ENCODE measurements at regions not wholly inside any gene's neighbourhood (a gene's known extent, or its start where the extent isn't known, plus 50 kb on each side); places are given as distances from the start of the nearest gene placed in this dataset.

GRCh38 chr14:71588576-71589215 lies 343.5 kb upstream of the RGS6 start:
- no peaks in the 10 kb centered on the region for H3K9me3 ChIP-seq (ENCODE audit: control insufficient read depth, low read length, poor library complexity, severe bottlenecking)
- no peak overlapping the region for H3K4me3 Mint-ChIP-seq
- H3K4me1 Mint-ChIP-seq: peaks cover 15% of the 10 kb centered on the region
- H3K27me3 Mint-ChIP-seq: no peaks in the 10 kb centered on the region
- peaks cover 4% of the 10 kb centered on the region for H3K36me3 Mint-ChIP-seq (ENCODE audit: low read depth)
- ATAC-seq (no peak), DNase-seq (no peak)
- no peak overlapping the region for H3K27ac Mint-ChIP-seq

GRCh38 chr14:71589609-71590008 lies 342.6 kb upstream of the RGS6 start:
- DNase-seq (no peak), ATAC-seq (no peak)
- Mint-ChIP-seq H3K4me1 (peaks cover 12% of the 10 kb centered on the region), H3K27me3 (no peaks in the 10 kb centered on the region), H3K27ac (no peak overlapping the region), H3K36me3 (ENCODE audit: low read depth) (peaks cover 2% of the 10 kb centered on the region), H3K4me3 (no peak overlapping the region)
- no peaks in the 10 kb centered on the region for H3K9me3 ChIP-seq (ENCODE audit: control insufficient read depth, low read length, poor library complexity, severe bottlenecking)

GRCh38 chr14:71590131-71590530 lies 342.1 kb upstream of the RGS6 start:
- Mint-ChIP-seq H3K27ac (no peak overlapping the region), H3K36me3 (ENCODE audit: low read depth) (peaks cover 2% of the 10 kb centered on the region), H3K4me3 (no peak overlapping the region), H3K4me1 (peaks cover 12% of the 10 kb centered on the region), H3K27me3 (no peaks in the 10 kb centered on the region)
- ATAC-seq (no peak), DNase-seq (no peak)
- no peaks in the 10 kb centered on the region for H3K9me3 ChIP-seq (ENCODE audit: control insufficient read depth, low read length, poor library complexity, severe bottlenecking)

GRCh38 chr14:71591231-71591630 lies 341.0 kb upstream of the RGS6 start:
- no peak overlapping the region for H3K27ac Mint-ChIP-seq
- H3K27me3 Mint-ChIP-seq: no peaks in the 10 kb centered on the region
- H3K36me3 Mint-ChIP-seq (ENCODE audit: low read depth): peaks cover 7% of the 10 kb centered on the region
- no peak for ATAC-seq
- no peak for DNase-seq
- no peaks in the 10 kb centered on the region for H3K9me3 ChIP-seq (ENCODE audit: control insufficient read depth, low read length, poor library complexity, severe bottlenecking)
- peaks cover 15% of the 10 kb centered on the region for H3K4me1 Mint-ChIP-seq
- no peak overlapping the region for H3K4me3 Mint-ChIP-seq

GRCh38 chr14:71591929-71592328 lies 340.3 kb upstream of the RGS6 start:
- peaks cover 7% of the 10 kb centered on the region for H3K36me3 Mint-ChIP-seq (ENCODE audit: low read depth)
- ATAC-seq: peak; percentile 56

GRCh38 chr14:71592361-71592760 lies 339.9 kb upstream of the RGS6 start:
- H3K4me1 Mint-ChIP-seq: peaks cover 17% of the 10 kb centered on the region
- no peaks in the 10 kb centered on the region for H3K9me3 ChIP-seq (ENCODE audit: control insufficient read depth, low read length, poor library complexity, severe bottlenecking)
- DNase-seq (no peak), ATAC-seq (no peak)
- no peak overlapping the region for H3K27ac Mint-ChIP-seq
- no peak overlapping the region for H3K4me3 Mint-ChIP-seq
- H3K36me3 Mint-ChIP-seq (ENCODE audit: low read depth): peaks cover 7% of the 10 kb centered on the region
- H3K27me3 Mint-ChIP-seq: no peaks in the 10 kb centered on the region

More at GRCh38 chr14:71591929-71592328, 340.3 kb upstream of the RGS6 start:
- H3K9me3 ChIP-seq (ENCODE audit: control insufficient read depth, low read length, poor library complexity, severe bottlenecking): no peaks in the 10 kb centered on the region
- Mint-ChIP-seq H3K4me3 (no peak overlapping the region), H3K4me1 (peaks cover 15% of the 10 kb centered on the region), H3K27ac (no peak overlapping the region), H3K27me3 (no peaks in the 10 kb centered on the region)
- DNase-seq: no peak

- H3K27ac Mint-ChIP-seq: no peak overlapping the region
- no peaks in the 10 kb centered on the region for H3K9me3 ChIP-seq (ENCODE audit: control insufficient read depth, low read length, poor library complexity, severe bottlenecking)
- H3K36me3 Mint-ChIP-seq (ENCODE audit: low read depth): peaks cover 7% of the 10 kb centered on the region
- no peaks in the 10 kb centered on the region for H3K27me3 Mint-ChIP-seq
- H3K4me1 Mint-ChIP-seq: peaks cover 31% of the 10 kb centered on the region
- H3K4me3 Mint-ChIP-seq: no peak overlapping the region
- no peak for DNase-seq
- no peak for ATAC-seq
These were observed 338.3 kb upstream of the RGS6 start for GRCh38 chr14:71593966-71594365.

- Mint-ChIP-seq H3K4me3 (no peak overlapping the region), H3K36me3 (ENCODE audit: low read depth) (peaks cover 7% of the 10 kb centered on the region), H3K27me3 (no peaks in the 10 kb centered on the region), H3K27ac (no peak overlapping the region), H3K4me1 (peaks cover 31% of the 10 kb centered on the region)
- no peaks in the 10 kb centered on the region for H3K9me3 ChIP-seq (ENCODE audit: control insufficient read depth, low read length, poor library complexity, severe bottlenecking)
- DNase-seq (no peak), ATAC-seq (no peak)
These were observed 337.4 kb upstream of the RGS6 start for GRCh38 chr14:71594821-71595220.

- H3K9me3 ChIP-seq (ENCODE audit: control insufficient read depth, low read length, poor library complexity, severe bottlenecking): no peaks in the 10 kb centered on the region
- Mint-ChIP-seq H3K27me3 (no peaks in the 10 kb centered on the region), H3K4me1 (peaks cover 31% of the 10 kb centered on the region), H3K4me3 (no peak overlapping the region), H3K36me3 (ENCODE audit: low read depth) (peaks cover 7% of the 10 kb centered on the region), H3K27ac (no peak overlapping the region)
- ATAC-seq (no peak), DNase-seq (no peak)
These were observed 336.8 kb upstream of the RGS6 start for GRCh38 chr14:71595441-71595840.

GRCh38 chr14:71597287-71597920 lies 334.8 kb upstream of the RGS6 start:
- Mint-ChIP-seq H3K36me3 (ENCODE audit: low read depth) (peaks cover 7% of the 10 kb centered on the region), H3K27me3 (no peaks in the 10 kb centered on the region), H3K4me3 (no peak overlapping the region), H3K27ac (peak overlapping the region; percentile 51), H3K4me1 (peaks cover 28% of the 10 kb centered on the region)
- no peak for ATAC-seq
- no peaks in the 10 kb centered on the region for H3K9me3 ChIP-seq (ENCODE audit: control insufficient read depth, low read length, poor library complexity, severe bottlenecking)
- no peak for DNase-seq

- no peaks in the 10 kb centered on the region for H3K9me3 ChIP-seq (ENCODE audit: control insufficient read depth, low read length, poor library complexity, severe bottlenecking)
- H3K4me3 Mint-ChIP-seq: no peak overlapping the region
- H3K36me3 Mint-ChIP-seq (ENCODE audit: low read depth): peaks cover 7% of the 10 kb centered on the region
- peak; percentile 68 for ATAC-seq
- H3K27ac Mint-ChIP-seq: peak overlapping the region; percentile 42
- peaks cover 28% of the 10 kb centered on the region for H3K4me1 Mint-ChIP-seq
- no peak for DNase-seq
- no peaks in the 10 kb centered on the region for H3K27me3 Mint-ChIP-seq
These were observed 334.1 kb upstream of the RGS6 start for GRCh38 chr14:71597955-71598660.

GRCh38 chr14:71600309-71600708 lies 331.9 kb upstream of the RGS6 start:
- peaks cover 5% of the 10 kb centered on the region for H3K36me3 Mint-ChIP-seq (ENCODE audit: low read depth)
- no peaks in the 10 kb centered on the region for H3K27me3 Mint-ChIP-seq
- ATAC-seq: no peak
- H3K27ac Mint-ChIP-seq: no peak overlapping the region
- no peak overlapping the region for H3K4me3 Mint-ChIP-seq
- H3K4me1 Mint-ChIP-seq: peaks cover 24% of the 10 kb centered on the region
- H3K9me3 ChIP-seq (ENCODE audit: control insufficient read depth, low read length, poor library complexity, severe bottlenecking): no peaks in the 10 kb centered on the region
- DNase-seq: no peak

GRCh38 chr14:71602524-71602923 lies 329.7 kb upstream of the RGS6 start:
- ATAC-seq: no peak
- no peaks in the 10 kb centered on the region for H3K9me3 ChIP-seq (ENCODE audit: control insufficient read depth, low read length, poor library complexity, severe bottlenecking)
- DNase-seq: no peak
- Mint-ChIP-seq H3K27ac (no peak overlapping the region), H3K4me1 (peaks cover 31% of the 10 kb centered on the region), H3K4me3 (no peak overlapping the region), H3K27me3 (no peaks in the 10 kb centered on the region), H3K36me3 (ENCODE audit: low read depth) (no peaks in the 10 kb centered on the region)
